ENCODE measurements at regions not wholly inside any gene's neighbourhood (a gene's known extent, or its start where the extent isn't known, plus 50 kb on each side); places are given as distances from the start of the nearest gene placed in this dataset.

- Histone ChIP-seq H3K27me3 (ENCODE audit: control insufficient read depth in 2 of 2, insufficient read depth in 2 of 2, low read length in 2 of 2) (no peaks in the 10 kb centered on the region), H3K36me3 (ENCODE audit: control insufficient read depth in 2 of 2, insufficient read depth in 2 of 2, low read length in 2 of 2) (no peaks in the 10 kb centered on the region), H3K4me1 (ENCODE audit: control insufficient read depth in 2 of 2, insufficient read depth in 2 of 2, low read length in 2 of 2) (no peaks in the 10 kb centered on the region), H3K27ac (ENCODE audit: low read depth in 2 of 2, low read length in 2 of 2) (no peak overlapping the region), H3K9me3 (ENCODE audit: control insufficient read depth in 2 of 2, low read length in 2 of 2) (no peaks in the 10 kb centered on the region), H3K4me3 (ENCODE audit: low read length in 2 of 2) (no peak overlapping the region), H3K9ac (ENCODE audit: low read depth in 1 of 2, low read length in 2 of 2) (no peak overlapping the region)
Observed at GRCh38 chr6:20326422-20326728, 75.3 kb upstream of the E2F3 start.

- Histone ChIP-seq H3K9ac (ENCODE audit: low read depth in 1 of 2, low read length in 2 of 2) (no peak overlapping the region), H3K4me1 (ENCODE audit: control insufficient read depth in 2 of 2, insufficient read depth in 2 of 2, low read length in 2 of 2) (no peaks in the 10 kb centered on the region), H3K4me3 (ENCODE audit: low read length in 2 of 2) (no peak overlapping the region), H3K9me3 (ENCODE audit: control insufficient read depth in 2 of 2, low read length in 2 of 2) (no peaks in the 10 kb centered on the region), H3K27ac (ENCODE audit: low read depth in 2 of 2, low read length in 2 of 2) (no peak overlapping the region), H3K27me3 (ENCODE audit: control insufficient read depth in 2 of 2, insufficient read depth in 2 of 2, low read length in 2 of 2) (no peaks in the 10 kb centered on the region), H3K36me3 (ENCODE audit: control insufficient read depth in 2 of 2, insufficient read depth in 2 of 2, low read length in 2 of 2) (no peaks in the 10 kb centered on the region)
Observed at GRCh38 chr6:20327141-20327540, 74.5 kb upstream of the E2F3 start.

GRCh38 chr6:20328266-20328923, 73.3 kb upstream of the E2F3 start:
- Histone ChIP-seq H3K9me3 (ENCODE audit: control insufficient read depth in 2 of 2, low read length in 2 of 2) (no peaks in the 10 kb centered on the region), H3K27ac (ENCODE audit: low read depth in 2 of 2, low read length in 2 of 2) (no peak overlapping the region), H3K36me3 (ENCODE audit: control insufficient read depth in 2 of 2, insufficient read depth in 2 of 2, low read length in 2 of 2) (no peaks in the 10 kb centered on the region), H3K9ac (ENCODE audit: low read depth in 1 of 2, low read length in 2 of 2) (no peak overlapping the region), H3K4me3 (ENCODE audit: low read length in 2 of 2) (no peak overlapping the region), H3K27me3 (ENCODE audit: control insufficient read depth in 2 of 2, insufficient read depth in 2 of 2, low read length in 2 of 2) (no peaks in the 10 kb centered on the region), H3K4me1 (ENCODE audit: control insufficient read depth in 2 of 2, insufficient read depth in 2 of 2, low read length in 2 of 2) (no peaks in the 10 kb centered on the region)

- Histone ChIP-seq H3K27ac (ENCODE audit: low read depth in 2 of 2, low read length in 2 of 2) (no peak overlapping the region), H3K9ac (ENCODE audit: low read depth in 1 of 2, low read length in 2 of 2) (no peak overlapping the region), H3K9me3 (ENCODE audit: control insufficient read depth in 2 of 2, low read length in 2 of 2) (no peaks in the 10 kb centered on the region), H3K4me3 (ENCODE audit: low read length in 2 of 2) (no peak overlapping the region), H3K4me1 (ENCODE audit: control insufficient read depth in 2 of 2, insufficient read depth in 2 of 2, low read length in 2 of 2) (no peaks in the 10 kb centered on the region), H3K36me3 (ENCODE audit: control insufficient read depth in 2 of 2, insufficient read depth in 2 of 2, low read length in 2 of 2) (no peaks in the 10 kb centered on the region), H3K27me3 (ENCODE audit: control insufficient read depth in 2 of 2, insufficient read depth in 2 of 2, low read length in 2 of 2) (no peaks in the 10 kb centered on the region)
Observed at GRCh38 chr6:20328924-20329300, 72.8 kb upstream of the E2F3 start.

GRCh38 chr6:20331042-20331441, 70.6 kb upstream of the E2F3 start:
- Histone ChIP-seq H3K4me3 (ENCODE audit: low read length in 2 of 2) (no peak overlapping the region), H3K27ac (ENCODE audit: low read depth in 2 of 2, low read length in 2 of 2) (no peak overlapping the region), H3K9me3 (ENCODE audit: control insufficient read depth in 2 of 2, low read length in 2 of 2) (no peaks in the 10 kb centered on the region), H3K27me3 (ENCODE audit: control insufficient read depth in 2 of 2, insufficient read depth in 2 of 2, low read length in 2 of 2) (no peaks in the 10 kb centered on the region), H3K4me1 (ENCODE audit: control insufficient read depth in 2 of 2, insufficient read depth in 2 of 2, low read length in 2 of 2) (no peaks in the 10 kb centered on the region), H3K36me3 (ENCODE audit: control insufficient read depth in 2 of 2, insufficient read depth in 2 of 2, low read length in 2 of 2) (no peaks in the 10 kb centered on the region), H3K9ac (ENCODE audit: low read depth in 1 of 2, low read length in 2 of 2) (no peak overlapping the region)

GRCh38 chr6:20331625-20332024, 70.1 kb upstream of the E2F3 start:
- H3K9ac ChIP-seq (ENCODE audit: low read depth in 1 of 2, low read length in 2 of 2): no peak overlapping the region
- no peak overlapping the region for H3K27ac ChIP-seq (ENCODE audit: low read depth in 2 of 2, low read length in 2 of 2)

GRCh38 chr6:20332441-20333006, 69.2 kb upstream of the E2F3 start:
- no peaks in the 10 kb centered on the region for H3K36me3 ChIP-seq (ENCODE audit: control insufficient read depth in 2 of 2, insufficient read depth in 2 of 2, low read length in 2 of 2)
- H3K4me1 ChIP-seq (ENCODE audit: control insufficient read depth in 2 of 2, insufficient read depth in 2 of 2, low read length in 2 of 2): no peaks in the 10 kb centered on the region
- no peaks in the 10 kb centered on the region for H3K27me3 ChIP-seq (ENCODE audit: control insufficient read depth in 2 of 2, insufficient read depth in 2 of 2, low read length in 2 of 2)
- no peak overlapping the region for H3K9ac ChIP-seq (ENCODE audit: low read depth in 1 of 2, low read length in 2 of 2)
- no peaks in the 10 kb centered on the region for H3K9me3 ChIP-seq (ENCODE audit: control insufficient read depth in 2 of 2, low read length in 2 of 2)
- H3K27ac ChIP-seq (ENCODE audit: low read depth in 2 of 2, low read length in 2 of 2): no peak overlapping the region
- H3K4me3 ChIP-seq (ENCODE audit: low read length in 2 of 2): no peak overlapping the region

More at GRCh38 chr6:20331625-20332024, 70.1 kb upstream of the E2F3 start:
- no peaks in the 10 kb centered on the region for H3K36me3 ChIP-seq (ENCODE audit: control insufficient read depth in 2 of 2, insufficient read depth in 2 of 2, low read length in 2 of 2)
- no peaks in the 10 kb centered on the region for H3K4me1 ChIP-seq (ENCODE audit: control insufficient read depth in 2 of 2, insufficient read depth in 2 of 2, low read length in 2 of 2)
- H3K27me3 ChIP-seq (ENCODE audit: control insufficient read depth in 2 of 2, insufficient read depth in 2 of 2, low read length in 2 of 2): no peaks in the 10 kb centered on the region
- H3K4me3 ChIP-seq (ENCODE audit: low read length in 2 of 2): no peak overlapping the region
- no peaks in the 10 kb centered on the region for H3K9me3 ChIP-seq (ENCODE audit: control insufficient read depth in 2 of 2, low read length in 2 of 2)

GRCh38 chr6:20333721-20334269, 67.9 kb upstream of the E2F3 start:
- H3K4me1 ChIP-seq (ENCODE audit: control insufficient read depth in 2 of 2, insufficient read depth in 2 of 2, low read length in 2 of 2): no peaks in the 10 kb centered on the region
- no peak overlapping the region for H3K9ac ChIP-seq (ENCODE audit: low read depth in 1 of 2, low read length in 2 of 2)
- H3K4me3 ChIP-seq (ENCODE audit: low read length in 2 of 2): no peak overlapping the region
- no peaks in the 10 kb centered on the region for H3K9me3 ChIP-seq (ENCODE audit: control insufficient read depth in 2 of 2, low read length in 2 of 2)
- H3K27me3 ChIP-seq (ENCODE audit: control insufficient read depth in 2 of 2, insufficient read depth in 2 of 2, low read length in 2 of 2): no peaks in the 10 kb centered on the region
- H3K36me3 ChIP-seq (ENCODE audit: control insufficient read depth in 2 of 2, insufficient read depth in 2 of 2, low read length in 2 of 2): no peaks in the 10 kb centered on the region
- H3K27ac ChIP-seq (ENCODE audit: low read depth in 2 of 2, low read length in 2 of 2): no peak overlapping the region

- Histone ChIP-seq H3K27me3 (ENCODE audit: control insufficient read depth in 2 of 2, insufficient read depth in 2 of 2, low read length in 2 of 2) (no peaks in the 10 kb centered on the region), H3K4me1 (ENCODE audit: control insufficient read depth in 2 of 2, insufficient read depth in 2 of 2, low read length in 2 of 2) (no peaks in the 10 kb centered on the region), H3K27ac (ENCODE audit: low read depth in 2 of 2, low read length in 2 of 2) (no peak overlapping the region), H3K4me3 (ENCODE audit: low read length in 2 of 2) (no peak overlapping the region), H3K36me3 (ENCODE audit: control insufficient read depth in 2 of 2, insufficient read depth in 2 of 2, low read length in 2 of 2) (no peaks in the 10 kb centered on the region), H3K9ac (ENCODE audit: low read depth in 1 of 2, low read length in 2 of 2) (no peak overlapping the region), H3K9me3 (ENCODE audit: control insufficient read depth in 2 of 2, low read length in 2 of 2) (no peaks in the 10 kb centered on the region)
Observed at GRCh38 chr6:20334334-20334733, 67.3 kb upstream of the E2F3 start.

GRCh38 chr6:20334962-20335361, 66.7 kb upstream of the E2F3 start:
- H3K4me1 ChIP-seq (ENCODE audit: control insufficient read depth in 2 of 2, insufficient read depth in 2 of 2, low read length in 2 of 2): no peaks in the 10 kb centered on the region
- no peak overlapping the region for H3K27ac ChIP-seq (ENCODE audit: low read depth in 2 of 2, low read length in 2 of 2)
- H3K9me3 ChIP-seq (ENCODE audit: control insufficient read depth in 2 of 2, low read length in 2 of 2): no peaks in the 10 kb centered on the region
- H3K27me3 ChIP-seq (ENCODE audit: control insufficient read depth in 2 of 2, insufficient read depth in 2 of 2, low read length in 2 of 2): no peaks in the 10 kb centered on the region
- no peak overlapping the region for H3K4me3 ChIP-seq (ENCODE audit: low read length in 2 of 2)
- no peak overlapping the region for H3K9ac ChIP-seq (ENCODE audit: low read depth in 1 of 2, low read length in 2 of 2)
- H3K36me3 ChIP-seq (ENCODE audit: control insufficient read depth in 2 of 2, insufficient read depth in 2 of 2, low read length in 2 of 2): no peaks in the 10 kb centered on the region
